Effector memory CD4-positive, alpha-beta T cell (primary cell): ENCODE measurements at regions not wholly inside any gene's neighbourhood (a gene's known extent, or its start where the extent isn't known, plus 50 kb on each side); places are given as distances from the start of the nearest gene placed in this dataset.
"Not testable (repeated sequence)": the region's sequence is repeated elsewhere in the genome, so short reads cannot be mapped to it uniquely, and the experiment has no call there.

Experiments
- DNase-seq, 3 donors: peaks; one replicate each; pipeline ENCODE4 v3.0.0-alpha.2; 2020
- H3K27ac ChIP-seq: 2 replicates; pipeline ENCODE4 v1.7.0; 2013; ENCODE audit warnings: mild to moderate bottlenecking, low read length, moderate library complexity; ENCODE audit not compliant: insufficient read depth, poor library complexity, severe bottlenecking
- H3K27me3 ChIP-seq: replicated peaks from 2 replicates; pipeline ENCODE4 v1.7.0; 2013; ENCODE audit warnings: mild to moderate bottlenecking, low read length; ENCODE audit not compliant: insufficient read depth, control insufficient read depth, poor library complexity, severe bottlenecking
- H3K36me3 ChIP-seq: 2 replicates; pipeline ENCODE4 v1.7.0; 2013; ENCODE audit warnings: mild to moderate bottlenecking, low read length, moderate library complexity; ENCODE audit not compliant: control insufficient read depth, insufficient read depth
- H3K4me1 ChIP-seq: 2 replicates; pipeline ENCODE4 v1.7.0; 2013; ENCODE audit warnings: low read length, mild to moderate bottlenecking; ENCODE audit not compliant: control insufficient read depth, insufficient read depth, poor library complexity, severe bottlenecking
- H3K4me3 ChIP-seq: 2 replicates; pipeline ENCODE4 v1.7.0; 2013; ENCODE audit warnings: low read length, low read depth, mild to moderate bottlenecking; ENCODE audit not compliant: insufficient read depth, poor library complexity, severe bottlenecking
- H3K9me3 ChIP-seq: 2 replicates; pipeline ENCODE4 v1.7.0; 2013; ENCODE audit warnings: mild to moderate bottlenecking, low read length, moderate library complexity; ENCODE audit not compliant: control insufficient read depth

DNA sequence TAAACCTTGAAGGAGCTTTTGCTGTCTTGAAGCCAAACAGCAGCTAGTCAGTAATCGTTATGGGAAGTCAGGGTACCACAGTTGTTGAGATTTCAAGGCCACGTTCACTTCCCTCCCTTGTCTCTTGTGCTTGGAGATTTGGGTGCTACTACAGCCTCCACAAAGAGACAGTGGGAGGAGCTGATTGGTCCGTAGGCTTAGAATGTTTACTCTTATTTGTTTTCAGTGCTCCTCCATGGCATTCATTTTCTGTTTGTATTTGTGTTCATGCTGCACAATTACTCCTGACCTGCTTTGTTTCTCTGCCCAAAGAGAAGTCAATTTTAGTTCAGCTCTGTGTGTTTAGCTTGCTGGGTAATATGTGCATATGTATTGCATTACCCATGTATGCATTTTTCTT lies 147.7 kb downstream of the PRL start:
- Histone ChIP-seq H3K36me3 (no peaks in the 10 kb centered on the region), H3K4me1 (no peaks in the 10 kb centered on the region), H3K27ac (no peak overlapping the region), H3K9me3 (no peaks in the 10 kb centered on the region), H3K4me3 (no peak overlapping the region), H3K27me3 (no peaks in the 10 kb centered on the region)
- no peak for DNase-seq

DNA sequence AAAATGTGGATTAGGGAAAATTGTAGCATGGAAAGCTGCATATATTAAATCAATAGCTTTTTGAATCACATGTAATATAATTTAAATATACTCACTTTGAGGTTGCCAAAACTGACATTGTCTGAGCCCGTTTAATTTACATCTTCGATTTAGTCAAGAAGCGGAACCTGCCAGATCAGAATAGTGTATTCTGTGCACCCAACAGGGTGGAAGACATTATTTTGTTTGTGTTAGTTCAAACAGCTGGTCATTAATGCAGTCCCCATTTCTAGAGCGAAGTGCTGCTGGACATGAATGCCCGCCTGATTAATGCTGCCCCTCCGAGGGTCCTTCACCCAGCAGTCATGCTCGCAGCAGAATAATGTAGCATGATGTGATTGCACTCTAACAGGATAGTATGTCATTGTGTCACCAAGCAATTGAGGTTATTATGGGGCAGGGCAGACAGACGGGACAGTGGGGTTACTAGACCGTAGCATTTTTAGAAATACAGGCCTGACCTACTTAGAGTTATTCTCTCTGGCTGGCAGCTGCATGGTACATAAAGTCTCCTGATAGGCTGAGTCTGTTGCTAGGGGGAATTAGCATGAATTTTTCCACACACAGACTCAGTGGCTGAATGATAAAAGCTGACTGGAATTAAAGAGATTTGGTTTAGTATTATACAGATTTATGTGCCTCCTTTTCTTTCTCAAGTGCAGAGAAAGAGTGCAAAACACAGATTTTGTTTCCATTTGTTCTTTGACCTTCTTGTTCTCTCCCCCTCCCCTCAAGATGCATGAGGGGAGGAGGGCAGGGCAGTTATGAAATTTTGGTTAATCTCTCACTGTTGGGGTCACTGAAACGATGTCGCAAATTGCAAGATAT lies 147.1 kb downstream of the PRL start:
- no peaks in the 10 kb centered on the region for H3K9me3 ChIP-seq
- H3K4me1 ChIP-seq: no peaks in the 10 kb centered on the region
- no peak overlapping the region for H3K27ac ChIP-seq
- DNase-seq: no peak
- H3K36me3 ChIP-seq: no peaks in the 10 kb centered on the region
- no peaks in the 10 kb centered on the region for H3K27me3 ChIP-seq
- no peak overlapping the region for H3K4me3 ChIP-seq

DNA sequence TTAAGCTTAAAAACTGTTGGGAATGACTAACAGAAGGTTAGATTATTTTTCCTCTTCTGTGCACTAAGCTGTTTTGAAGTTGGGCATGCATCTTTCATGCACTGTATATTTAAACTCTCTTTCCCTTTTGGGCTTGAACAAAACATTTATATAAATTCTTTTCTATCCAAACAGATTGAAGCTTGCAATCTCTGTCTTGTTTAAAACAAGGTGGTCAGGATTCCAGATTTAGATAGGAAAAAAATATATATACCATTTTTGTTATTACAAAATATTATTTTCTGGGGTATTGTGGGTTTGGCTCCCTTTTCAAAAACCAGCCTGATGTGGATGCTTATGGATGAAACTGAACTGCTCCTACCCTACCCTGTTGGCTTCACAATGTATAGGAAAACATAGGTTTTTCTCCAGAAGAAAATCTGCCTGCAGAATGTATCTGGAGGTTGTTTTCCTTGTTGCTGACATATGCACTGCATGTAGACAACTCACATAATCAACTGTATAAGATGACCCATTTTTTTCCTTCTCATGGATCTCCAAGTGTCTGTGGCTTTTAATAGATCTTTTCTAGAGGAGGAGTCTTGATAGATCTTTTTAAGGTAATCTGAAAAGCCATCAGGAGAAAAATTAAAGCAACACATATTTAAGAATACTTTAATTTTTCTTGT lies 146.3 kb downstream of the PRL start:
- no peaks in the 10 kb centered on the region for H3K27me3 ChIP-seq
- H3K36me3 ChIP-seq: no peaks in the 10 kb centered on the region
- no peaks in the 10 kb centered on the region for H3K4me1 ChIP-seq
- no peak overlapping the region for H3K4me3 ChIP-seq
- no peak overlapping the region for H3K27ac ChIP-seq
- DNase-seq: no peak
- no peaks in the 10 kb centered on the region for H3K9me3 ChIP-seq

DNA sequence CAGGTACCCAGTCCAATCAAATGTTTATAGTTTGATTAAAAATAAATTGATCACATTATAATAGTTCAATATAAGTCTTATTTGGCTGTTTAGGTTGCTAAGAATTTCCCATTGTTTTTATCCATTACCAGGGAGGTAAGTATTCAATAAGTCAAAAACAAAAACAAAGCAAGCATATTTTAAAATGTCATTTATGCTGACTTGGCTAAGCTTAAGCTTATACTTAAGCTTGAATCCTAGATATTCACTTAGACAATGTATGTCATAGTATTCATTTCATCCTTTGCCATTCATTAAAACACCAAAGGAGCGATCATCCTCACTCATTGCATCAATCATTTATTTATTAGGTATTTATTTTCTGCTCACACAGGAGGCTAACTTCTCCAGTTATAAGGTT lies 144.9 kb downstream of the PRL start:
- H3K36me3 ChIP-seq: no peaks in the 10 kb centered on the region
- H3K27me3 ChIP-seq: no peaks in the 10 kb centered on the region
- H3K4me1 ChIP-seq: no peaks in the 10 kb centered on the region
- no peak for DNase-seq
- no peak overlapping the region for H3K4me3 ChIP-seq
- no peaks in the 10 kb centered on the region for H3K9me3 ChIP-seq
- H3K27ac ChIP-seq: no peak overlapping the region

- no peak overlapping the region for H3K4me3 ChIP-seq
- no peak for DNase-seq
- H3K36me3 ChIP-seq: no peaks in the 10 kb centered on the region
- H3K27ac ChIP-seq: no peak overlapping the region
- no peaks in the 10 kb centered on the region for H3K4me1 ChIP-seq
- H3K27me3 ChIP-seq: no peaks in the 10 kb centered on the region
- no peaks in the 10 kb centered on the region for H3K9me3 ChIP-seq
Observed at GRCh38 chr6:22152841-22153240, 144.0 kb downstream of the PRL start.

DNA sequence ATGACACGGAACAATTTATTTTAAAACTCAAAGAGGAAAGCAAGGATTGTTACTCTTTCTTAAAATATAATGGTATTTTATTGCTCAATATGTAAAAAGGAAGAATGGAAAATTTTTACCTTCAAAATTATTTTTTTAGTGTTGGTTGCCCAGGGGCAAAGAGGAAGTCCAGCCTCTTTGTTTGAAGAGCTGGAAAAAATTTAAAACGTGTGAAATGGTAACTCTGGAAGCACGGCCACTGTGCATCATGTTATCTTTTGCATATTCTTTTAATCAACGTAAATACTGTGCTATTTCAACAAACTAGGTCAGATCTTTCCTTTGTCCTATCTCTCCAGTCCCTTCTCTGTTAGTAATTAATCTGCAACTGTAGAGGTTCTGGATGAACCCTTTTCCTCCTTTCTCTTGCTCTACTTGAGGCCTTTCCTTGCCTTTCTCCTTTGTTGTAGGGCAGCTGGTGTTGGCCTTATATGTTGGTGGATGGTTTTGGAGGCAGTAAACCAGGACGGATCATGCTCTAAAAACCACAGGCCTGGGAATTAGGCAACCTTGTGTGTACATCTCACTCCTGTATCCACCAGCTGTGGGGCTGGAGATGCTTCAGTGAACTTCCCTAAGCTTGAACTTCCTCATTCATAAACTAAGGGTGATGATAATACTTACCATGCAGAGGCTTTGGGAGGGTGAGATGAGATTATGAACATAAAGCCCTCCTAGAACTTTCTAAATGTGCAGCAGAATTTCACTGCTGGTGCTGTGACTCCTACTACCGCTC lies 143.3 kb downstream of the PRL start:
- no peak overlapping the region for H3K27ac ChIP-seq
- no peaks in the 10 kb centered on the region for H3K36me3 ChIP-seq
- no peaks in the 10 kb centered on the region for H3K9me3 ChIP-seq
- DNase-seq: no peak
- H3K27me3 ChIP-seq: no peaks in the 10 kb centered on the region
- H3K4me1 ChIP-seq: no peaks in the 10 kb centered on the region
- no peak overlapping the region for H3K4me3 ChIP-seq

DNA sequence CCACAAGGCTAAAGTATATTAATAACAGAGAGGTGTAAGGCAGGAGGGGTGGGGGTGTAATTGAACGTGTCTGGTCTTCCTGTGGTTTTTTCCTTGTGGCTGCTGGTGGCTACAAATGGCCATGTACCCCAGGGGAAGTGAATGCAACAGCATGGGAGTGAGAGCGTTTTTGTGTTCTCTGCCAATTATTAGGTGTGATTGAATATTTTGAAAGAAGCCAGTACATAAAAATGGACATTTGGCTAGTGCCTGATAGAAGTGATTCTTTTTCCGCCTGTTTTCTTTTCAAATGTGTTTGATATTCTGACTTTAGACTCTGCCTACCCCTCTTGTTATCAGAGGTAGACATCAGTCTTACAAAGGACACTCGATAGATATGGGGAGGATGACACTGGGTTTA lies 141.3 kb downstream of the PRL start:
- no peak overlapping the region for H3K4me3 ChIP-seq
- no peak overlapping the region for H3K27ac ChIP-seq
- H3K9me3 ChIP-seq: no peaks in the 10 kb centered on the region
- H3K36me3 ChIP-seq: no peaks in the 10 kb centered on the region
- H3K27me3 ChIP-seq: no peaks in the 10 kb centered on the region
- no peak for DNase-seq
- H3K4me1 ChIP-seq: no peaks in the 10 kb centered on the region

GRCh38 chr6:22157233-22157632 lies 139.6 kb downstream of the PRL start:
- Histone ChIP-seq H3K4me1 (no peaks in the 10 kb centered on the region), H3K4me3 (no peak overlapping the region), H3K27ac (no peak overlapping the region), H3K9me3 (no peaks in the 10 kb centered on the region), H3K27me3 (no peaks in the 10 kb centered on the region), H3K36me3 (no peaks in the 10 kb centered on the region)
- DNase-seq: no peak

GRCh38 chr6:22164236-22164635 lies 132.6 kb downstream of the PRL start:
- Histone ChIP-seq H3K27me3 (no peaks in the 10 kb centered on the region), H3K4me1 (no peaks in the 10 kb centered on the region), H3K27ac (no peak overlapping the region), H3K4me3 (no peak overlapping the region), H3K9me3 (no peaks in the 10 kb centered on the region), H3K36me3 (no peaks in the 10 kb centered on the region)
- no peak for DNase-seq

DNA sequence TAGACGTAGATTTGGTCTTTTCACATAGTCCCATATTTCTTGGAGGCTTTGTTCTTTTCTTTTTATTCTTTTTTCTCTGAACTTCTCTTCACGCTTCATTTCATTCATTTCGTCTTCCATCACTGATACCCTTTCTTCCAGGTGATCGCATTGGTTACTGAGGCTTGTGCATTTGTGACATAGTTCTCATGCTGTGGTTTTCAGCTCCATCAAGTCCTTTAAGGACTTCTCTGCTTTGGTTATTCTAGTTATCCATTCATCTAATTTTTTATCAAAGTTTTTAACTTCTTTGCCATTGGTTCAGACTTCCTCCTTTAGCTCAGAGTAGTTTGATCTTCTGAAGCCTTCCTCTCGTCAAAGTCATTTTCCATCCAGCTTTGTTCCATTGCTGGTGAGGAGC lies 125.8 kb downstream of the PRL start:
- H3K36me3 ChIP-seq, H3K27me3 ChIP-seq, H3K9me3 ChIP-seq, H3K4me1 ChIP-seq, H3K4me3 ChIP-seq, H3K27ac ChIP-seq, DNase-seq: not testable (repeated sequence)
